Fibroblast of pulmonary artery (primary cell): ENCODE measurements at regions not wholly inside any gene's neighbourhood (a gene's known extent, or its start where the extent isn't known, plus 50 kb on each side); places are given as distances from the start of the nearest gene placed in this dataset.
"Not testable (repeated sequence)": the region's sequence is repeated elsewhere in the genome, so short reads cannot be mapped to it uniquely, and the experiment has no call there.

Experiments
- DNase-seq: peaks from one replicate; pipeline ENCODE4 v3.0.0-alpha.2; 2010; ENCODE audit warnings: low read depth
- H3K4me3 ChIP-seq: replicated peaks from 2 replicates; pipeline ENCODE4 v1.5.1; 2011; ENCODE audit warnings: low read depth, mild to moderate bottlenecking, control low read depth, low read length, moderate library complexity
- TF ChIP-seq, protein P1 (sequence below): IDR thresholded peaks from 2 replicates; pipeline ENCODE4 v1.5.1; 2011; ENCODE audit warnings: mild to moderate bottlenecking, control low read depth, low read length, inconsistent platforms; ENCODE audit errors: missing control alignments

GRCh38 chr3:153277029-153277428, 115.0 kb downstream of the RAP2B start:
- H3K4me3 ChIP-seq, result no peak overlapping the region
- TF ChIP-seq, protein P1, sequence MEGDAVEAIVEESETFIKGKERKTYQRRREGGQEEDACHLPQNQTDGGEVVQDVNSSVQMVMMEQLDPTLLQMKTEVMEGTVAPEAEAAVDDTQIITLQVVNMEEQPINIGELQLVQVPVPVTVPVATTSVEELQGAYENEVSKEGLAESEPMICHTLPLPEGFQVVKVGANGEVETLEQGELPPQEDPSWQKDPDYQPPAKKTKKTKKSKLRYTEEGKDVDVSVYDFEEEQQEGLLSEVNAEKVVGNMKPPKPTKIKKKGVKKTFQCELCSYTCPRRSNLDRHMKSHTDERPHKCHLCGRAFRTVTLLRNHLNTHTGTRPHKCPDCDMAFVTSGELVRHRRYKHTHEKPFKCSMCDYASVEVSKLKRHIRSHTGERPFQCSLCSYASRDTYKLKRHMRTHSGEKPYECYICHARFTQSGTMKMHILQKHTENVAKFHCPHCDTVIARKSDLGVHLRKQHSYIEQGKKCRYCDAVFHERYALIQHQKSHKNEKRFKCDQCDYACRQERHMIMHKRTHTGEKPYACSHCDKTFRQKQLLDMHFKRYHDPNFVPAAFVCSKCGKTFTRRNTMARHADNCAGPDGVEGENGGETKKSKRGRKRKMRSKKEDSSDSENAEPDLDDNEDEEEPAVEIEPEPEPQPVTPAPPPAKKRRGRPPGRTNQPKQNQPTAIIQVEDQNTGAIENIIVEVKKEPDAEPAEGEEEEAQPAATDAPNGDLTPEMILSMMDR, result no peak
- no peak for DNase-seq

DNA sequence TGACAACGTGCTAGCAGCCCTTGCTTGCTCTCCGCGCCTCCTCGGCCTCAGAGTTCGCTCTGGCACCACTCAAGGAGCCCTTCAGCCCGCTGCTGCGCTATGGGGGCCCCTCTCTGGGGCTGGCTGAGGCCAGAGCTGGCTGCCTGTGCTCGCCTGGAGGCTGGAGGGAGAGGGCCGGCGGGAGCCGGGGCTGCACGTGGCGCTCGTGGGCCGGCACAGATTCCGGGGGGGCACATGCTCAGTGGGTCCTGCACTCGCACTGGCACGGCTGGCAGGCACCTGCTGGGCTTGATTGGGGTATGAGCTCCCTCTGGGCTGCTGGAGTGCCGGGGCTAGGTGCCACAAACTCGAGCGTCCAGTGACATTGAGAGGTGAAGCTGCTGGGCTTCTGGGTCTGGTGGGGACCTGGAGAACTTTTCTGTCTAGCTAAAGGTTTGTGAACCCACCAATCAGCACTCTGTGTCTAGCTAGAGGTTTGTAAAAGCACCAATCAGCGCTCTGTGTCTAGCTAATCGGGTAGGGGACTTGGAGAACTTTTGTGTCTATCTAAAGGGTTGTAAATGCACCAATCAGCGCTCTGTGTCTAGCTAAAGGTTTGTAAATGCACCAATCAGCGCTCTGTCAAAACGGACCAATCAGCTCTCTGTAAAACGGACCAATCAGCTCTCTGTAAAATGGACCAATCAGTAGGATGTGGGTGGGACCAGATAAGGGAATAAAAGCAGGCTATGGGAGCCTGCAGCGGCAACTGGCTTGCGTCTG, 119.4 kb downstream of the RAP2B start:
- H3K4me3 ChIP-seq, DNase-seq: not testable (repeated sequence)

GRCh38 chr3:153282355-153282754, 120.3 kb downstream of the RAP2B start:
- no peak for DNase-seq
- no peak overlapping the region for H3K4me3 ChIP-seq
- TF ChIP-seq, protein P1, result no peak

- TF ChIP-seq, protein P1, result no peak
- DNase-seq, result peak; percentile 94
- H3K4me3 ChIP-seq, result no peak overlapping the region
These were observed 122.4 kb downstream of the RAP2B start for GRCh38 chr3:153284282-153284938.

- TF ChIP-seq, protein P1, result peak; percentile 22
- peak; percentile 68 for DNase-seq
- no peak overlapping the region for H3K4me3 ChIP-seq
These were observed 123.2 kb downstream of the RAP2B start for GRCh38 chr3:153285194-153285641.

DNA sequence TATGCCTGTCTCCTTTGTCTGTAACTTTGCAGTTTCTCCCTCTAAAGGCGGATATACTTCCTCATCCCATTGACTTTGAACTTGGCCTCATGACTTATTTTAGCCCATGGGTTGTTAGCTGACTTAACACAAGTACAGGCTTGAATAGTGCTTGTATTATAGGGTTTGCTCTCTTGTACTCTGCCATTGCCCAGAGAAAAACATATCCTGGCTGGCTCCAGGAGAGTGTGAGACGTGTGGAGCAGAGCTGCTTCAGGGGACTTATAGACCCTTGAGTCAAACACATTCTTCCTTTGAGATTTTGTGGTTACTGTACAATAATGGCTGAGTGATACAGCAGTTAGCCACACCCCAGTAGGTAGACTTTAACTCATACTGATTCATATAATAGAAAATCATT, 124.0 kb downstream of the RAP2B start:
- no peak overlapping the region for H3K4me3 ChIP-seq
- no peak for DNase-seq
- TF ChIP-seq, protein P1, result no peak

DNA sequence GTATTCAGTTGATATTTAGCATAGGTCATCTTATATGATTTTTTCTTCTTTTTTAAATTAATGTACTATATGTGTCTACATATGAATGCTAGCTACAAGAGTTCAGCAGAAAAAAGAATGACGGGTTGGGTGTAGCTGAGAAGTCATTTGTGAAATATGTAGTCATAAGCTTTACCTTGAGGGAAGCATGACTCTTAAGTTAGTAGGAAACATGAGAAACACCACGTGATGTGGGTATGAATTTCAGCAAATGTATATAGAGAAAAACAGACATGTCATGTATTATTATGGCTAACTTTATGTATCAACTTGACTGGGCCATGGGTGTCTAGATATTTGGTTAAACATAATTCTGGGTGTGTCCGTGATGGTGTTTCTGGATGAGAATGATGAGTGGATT, 125.0 kb downstream of the RAP2B start:
- no peak overlapping the region for H3K4me3 ChIP-seq
- TF ChIP-seq, protein P1, result no peak
- no peak for DNase-seq
